Mesodermal cell (in vitro differentiated cells): ENCODE measurements at regions not wholly inside any gene's neighbourhood (a gene's known extent, or its start where the extent isn't known, plus 50 kb on each side); places are given as distances from the start of the nearest gene placed in this dataset.
"Not testable (repeated sequence)": the region's sequence is repeated elsewhere in the genome, so short reads cannot be mapped to it uniquely, and the experiment has no call there.

Source experiments
- H3K27ac ChIP-seq: 2 replicates; pipeline ENCODE4 v1.7.0; 2013; ENCODE audit warnings: mild to moderate bottlenecking, low read depth, low read length, moderate library complexity; ENCODE audit not compliant: severe bottlenecking
- H3K36me3 ChIP-seq: 2 replicates; pipeline ENCODE4 v1.7.1; 2013; ENCODE audit warnings: mild to moderate bottlenecking, low read length, moderate library complexity; ENCODE audit not compliant: control insufficient read depth, insufficient read depth
- H3K4me1 ChIP-seq: one replicate; pipeline ENCODE4 v1.7.1; 2013; ENCODE audit warnings: mild to moderate bottlenecking, low read length; ENCODE audit not compliant: insufficient read depth, control insufficient read depth, poor library complexity, severe bottlenecking
- H3K4me3 ChIP-seq: 2 replicates; pipeline ENCODE4 v1.7.0; 2013; ENCODE audit warnings: low read length, control low read depth, mild to moderate bottlenecking; ENCODE audit not compliant: insufficient read depth, poor library complexity, severe bottlenecking; ENCODE audit errors: extremely low read depth
- H3K9me3 ChIP-seq: 2 replicates; pipeline ENCODE4 v1.7.1; 2013; ENCODE audit warnings: mild to moderate bottlenecking, low read length, moderate library complexity; ENCODE audit not compliant: control insufficient read depth
- WGBS, 2 experiments: methylation state at CpG; one replicate each; pipeline ENCODE4 v1.1.5; 2013; ENCODE audit warnings: missing lambda C conversion rate in 2 of 2; ENCODE audit not compliant: insufficient coverage in 2 of 2; 5-methylcytosine and 5-hydroxymethylcytosine counted together

DNA sequence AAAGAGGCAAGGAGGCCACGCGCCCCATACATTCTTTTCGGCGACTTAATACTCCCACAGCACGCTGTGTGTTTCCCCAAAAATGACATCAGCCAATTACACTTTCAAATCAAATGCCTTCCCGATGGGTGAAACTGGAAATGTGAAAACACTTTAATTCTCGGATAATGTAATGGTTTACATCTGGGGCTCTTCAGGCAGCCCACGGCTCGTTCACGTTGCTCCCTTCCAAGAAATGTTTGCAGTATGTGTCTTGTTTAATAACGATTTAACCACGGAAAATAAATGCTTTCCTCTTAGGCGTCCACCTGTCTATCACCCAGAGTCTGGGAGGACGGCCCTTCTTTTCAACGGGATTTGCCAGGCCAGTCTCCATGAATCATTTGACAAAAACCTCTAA is 272.5 kb downstream of the SHOX start:
- H3K27ac ChIP-seq, result no peak overlapping the region
- H3K9me3 ChIP-seq, result peaks cover 4% of the 10 kb centered on the region
- H3K4me3 ChIP-seq, result no peak overlapping the region
- no peaks in the 10 kb centered on the region for H3K4me1 ChIP-seq
- WGBS, 2 experiments, result 84 to 94% methylated on average over 13 to 15 of the region's 15 CpGs
- H3K36me3 ChIP-seq, result no peaks in the 10 kb centered on the region

DNA sequence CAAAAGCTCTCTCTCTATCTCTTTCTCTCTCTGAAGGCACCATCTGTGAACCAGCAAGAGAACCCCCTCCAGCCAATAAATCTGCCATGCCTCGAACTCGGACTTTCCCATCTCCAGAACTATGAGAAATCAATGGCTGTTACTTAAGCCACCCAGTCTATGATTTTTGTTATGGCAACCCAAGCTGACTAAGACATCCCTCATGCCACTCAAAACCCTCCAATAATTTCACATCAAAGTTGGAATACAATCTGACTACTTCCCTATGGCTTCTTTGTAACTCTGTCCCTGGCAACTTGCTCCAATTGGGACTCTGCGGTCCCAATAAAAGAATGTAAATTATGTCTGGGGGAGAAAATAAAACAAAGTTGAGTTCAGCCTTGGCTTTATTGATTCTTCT is 265.7 kb downstream of the SHOX start:
- WGBS, 2 experiments, result 89 to 94% methylated on average over 2 of the region's 3 CpGs
- H3K36me3 ChIP-seq, result no peaks in the 10 kb centered on the region

DNA sequence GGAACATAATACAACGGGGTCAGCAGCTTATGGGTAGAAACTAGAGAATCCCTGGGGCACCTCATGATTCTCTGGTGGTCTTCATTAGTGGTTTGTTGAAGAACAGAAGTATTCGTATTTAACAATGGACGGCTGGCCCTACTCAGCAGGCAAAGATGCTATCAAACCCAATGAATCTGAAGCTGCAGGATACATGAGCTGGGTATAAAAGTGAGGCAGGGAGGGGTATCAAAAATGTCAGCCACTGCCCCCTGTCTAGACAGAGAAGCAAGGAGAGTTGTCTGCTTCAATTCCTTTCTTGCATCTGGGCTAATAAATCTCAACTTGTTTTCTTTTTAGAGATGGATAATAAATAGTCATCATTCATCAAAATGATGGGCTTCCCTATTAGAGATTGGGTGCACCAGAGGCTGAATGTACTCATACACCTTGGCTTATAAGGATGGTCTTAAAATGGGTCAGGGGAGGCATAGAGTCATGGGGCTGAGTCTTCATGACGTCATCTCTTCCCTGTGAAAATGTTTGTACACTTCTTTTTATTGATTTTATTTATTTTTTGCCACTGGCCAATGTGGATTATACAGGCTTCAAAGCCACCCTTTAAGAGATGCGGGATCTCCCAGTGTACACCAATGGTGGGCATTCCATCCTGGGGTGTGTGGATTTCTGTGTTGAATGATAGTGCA is 259.5 kb downstream of the SHOX start:
- Histone ChIP-seq H3K9me3 (peaks cover 17% of the 10 kb centered on the region), H3K4me3 (no peak overlapping the region), H3K36me3 (no peaks in the 10 kb centered on the region), H3K4me1 (no peaks in the 10 kb centered on the region), H3K27ac (no peak overlapping the region)
- WGBS, 2 experiments, result 91 to 95% methylated on average over 2 to 3 of the region's 5 CpGs

More for the DNA sequence above, 265.7 kb downstream of the SHOX start:
- no peak overlapping the region for H3K27ac ChIP-seq
- no peak overlapping the region for H3K4me3 ChIP-seq
- H3K4me1 ChIP-seq, result no peaks in the 10 kb centered on the region
- peaks cover 4% of the 10 kb centered on the region for H3K9me3 ChIP-seq

DNA sequence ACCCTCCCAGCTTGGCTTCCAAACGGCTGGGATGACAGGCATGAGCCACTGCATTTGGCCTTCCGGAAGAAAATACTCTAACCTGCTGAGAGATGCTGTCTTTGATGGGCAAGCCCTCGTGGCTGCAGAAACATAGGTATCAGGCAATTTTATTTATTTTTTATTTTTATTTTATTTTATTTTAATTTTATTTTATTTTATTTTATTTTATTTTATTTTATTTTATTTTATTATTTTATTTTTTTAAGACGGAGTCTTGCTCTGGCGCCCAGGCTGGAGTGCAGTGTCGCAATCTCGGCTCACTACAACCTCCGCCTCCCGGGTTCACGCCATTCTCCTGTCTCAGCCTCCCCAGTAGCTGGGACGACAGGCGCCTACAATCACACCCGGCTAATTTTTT is 257.1 kb downstream of the SHOX start:
- H3K27ac ChIP-seq, H3K4me3 ChIP-seq, H3K4me1 ChIP-seq, H3K36me3 ChIP-seq: not testable (repeated sequence)
- WGBS, 2 experiments, result 90 to 98% methylated on average over 7 to 9 of the region's 13 CpGs
- peaks cover 16% of the 10 kb centered on the region for H3K9me3 ChIP-seq

DNA sequence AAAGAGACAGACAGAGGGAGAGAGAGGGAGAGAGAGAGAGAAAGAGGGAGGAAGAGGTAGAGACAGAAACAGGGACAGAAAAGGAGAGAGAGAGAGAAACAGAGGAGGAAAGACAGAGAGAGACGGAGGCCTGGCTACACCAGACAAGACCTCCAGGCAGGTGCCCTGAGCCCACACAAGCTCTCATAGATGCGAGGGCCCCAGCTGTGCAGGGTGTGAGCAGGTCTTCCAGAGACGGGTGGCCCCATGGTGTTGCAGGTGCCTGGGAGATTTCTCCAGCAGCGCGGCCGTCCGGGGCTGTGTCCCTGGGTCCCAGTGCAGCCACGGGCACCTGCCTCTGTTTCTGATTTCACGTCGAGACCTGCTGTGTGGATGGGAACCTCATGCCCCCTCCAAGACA is 253.0 kb downstream of the SHOX start:
- Histone ChIP-seq H3K4me1 (no peaks in the 10 kb centered on the region), H3K9me3 (no peaks in the 10 kb centered on the region), H3K27ac (no peak overlapping the region), H3K4me3 (no peak overlapping the region), H3K36me3 (no peaks in the 10 kb centered on the region)
- WGBS, 2 experiments, result 79 to 89% methylated on average over 7 to 10 of the region's 10 CpGs

DNA sequence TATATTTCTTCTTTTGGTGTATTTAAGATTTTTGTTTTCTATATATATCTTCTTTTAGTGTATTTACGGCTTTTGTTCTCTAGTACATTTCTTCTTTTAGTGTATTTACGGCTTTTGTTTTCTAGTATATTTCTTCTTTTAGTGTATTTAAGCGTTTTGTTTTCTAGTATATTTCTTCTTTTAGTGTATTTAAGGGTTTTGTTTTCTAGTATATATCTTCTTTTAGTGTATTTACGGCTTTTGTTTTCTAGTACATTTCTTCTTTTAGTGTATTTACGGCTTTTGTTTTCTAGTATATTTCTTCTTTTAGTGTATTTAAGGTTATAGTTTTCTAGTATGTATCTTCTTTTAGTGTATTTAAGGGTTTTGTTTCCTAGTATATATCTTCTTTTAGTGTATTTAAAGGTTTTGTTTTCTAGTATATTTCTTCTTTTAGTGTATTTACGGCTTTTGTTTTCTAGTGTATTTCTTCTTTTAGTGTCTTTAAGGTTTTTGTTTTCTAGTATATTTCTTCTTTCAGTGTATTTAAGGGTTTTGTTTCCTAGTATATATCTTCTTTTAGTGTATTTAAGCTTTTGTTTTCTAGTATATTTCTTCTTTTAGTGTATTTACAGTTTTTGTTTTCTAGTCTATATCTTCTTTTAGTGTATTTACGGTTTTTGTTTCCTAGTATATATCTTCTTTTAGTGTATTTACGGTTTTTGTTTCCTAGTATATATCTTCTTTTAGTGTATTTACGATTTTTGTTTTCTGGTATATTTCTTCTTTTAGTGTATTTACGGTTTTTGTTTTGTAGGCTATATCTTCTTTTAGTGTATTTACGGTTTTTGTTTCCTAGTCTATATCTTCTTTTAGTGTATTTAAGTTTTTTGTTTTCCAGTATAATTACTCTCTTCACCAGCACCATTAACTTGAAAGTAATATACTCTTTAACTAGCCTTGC is 249.4 kb downstream of the SHOX start:
- H3K36me3 ChIP-seq, H3K9me3 ChIP-seq, H3K4me1 ChIP-seq, H3K4me3 ChIP-seq, H3K27ac ChIP-seq: not testable (repeated sequence)
- no CpG with 5 or more reads among the region's 11 CpGs for WGBS, 2 experiments

DNA sequence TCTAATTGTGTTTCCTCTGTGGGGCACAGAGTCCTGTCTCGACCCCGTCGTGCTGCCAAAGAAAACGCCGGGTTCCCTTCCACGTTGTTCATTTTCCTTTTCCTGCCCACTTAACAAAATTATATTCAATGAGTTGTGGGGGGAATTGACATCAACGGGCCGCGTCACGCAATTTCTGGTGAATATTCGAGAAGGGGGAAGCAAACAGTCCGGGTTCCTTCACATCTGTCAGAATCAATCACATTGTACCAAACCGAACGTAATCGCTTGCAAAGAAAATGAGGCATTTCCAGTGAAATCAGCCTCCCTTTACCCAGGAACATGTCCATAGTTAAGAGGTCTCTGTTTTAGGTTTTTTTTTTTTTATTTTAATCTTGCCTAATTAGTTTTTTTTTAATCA is 243.5 kb downstream of the SHOX start:
- Histone ChIP-seq H3K9me3 (peaks cover 5% of the 10 kb centered on the region), H3K4me3 (no peak overlapping the region), H3K27ac (no peak overlapping the region), H3K4me1 (no peaks in the 10 kb centered on the region), H3K36me3 (no peaks in the 10 kb centered on the region)
- 80 to 96% methylated on average over 1 to 5 of the region's 15 CpGs for WGBS, 2 experiments

DNA sequence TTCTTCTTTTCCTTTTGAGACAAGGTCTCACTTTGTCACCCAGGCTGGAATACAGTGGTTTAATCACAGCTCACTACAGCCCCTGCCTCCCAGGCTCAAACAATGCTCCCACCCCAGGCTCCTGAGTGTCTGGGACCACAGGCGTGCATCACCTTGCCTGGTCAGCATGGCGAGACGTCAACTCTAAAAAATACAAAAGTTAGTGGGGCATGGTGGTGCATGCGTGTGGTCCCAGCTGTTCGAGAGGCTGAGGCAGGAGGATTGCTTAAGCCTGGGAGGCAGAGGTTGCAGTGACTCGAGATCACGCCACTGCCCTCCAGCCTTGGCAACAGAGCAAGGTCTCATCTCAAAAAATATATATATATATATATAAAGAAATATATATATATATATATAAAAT is 242.4 kb downstream of the SHOX start:
- Histone ChIP-seq H3K9me3 (peaks cover 5% of the 10 kb centered on the region), H3K4me3 (no peak overlapping the region), H3K4me1 (no peaks in the 10 kb centered on the region), H3K36me3 (no peaks in the 10 kb centered on the region), H3K27ac (no peak overlapping the region)
- WGBS, 2 experiments, result 80 to 100% methylated on average over 1 to 4 of the region's 7 CpGs

DNA sequence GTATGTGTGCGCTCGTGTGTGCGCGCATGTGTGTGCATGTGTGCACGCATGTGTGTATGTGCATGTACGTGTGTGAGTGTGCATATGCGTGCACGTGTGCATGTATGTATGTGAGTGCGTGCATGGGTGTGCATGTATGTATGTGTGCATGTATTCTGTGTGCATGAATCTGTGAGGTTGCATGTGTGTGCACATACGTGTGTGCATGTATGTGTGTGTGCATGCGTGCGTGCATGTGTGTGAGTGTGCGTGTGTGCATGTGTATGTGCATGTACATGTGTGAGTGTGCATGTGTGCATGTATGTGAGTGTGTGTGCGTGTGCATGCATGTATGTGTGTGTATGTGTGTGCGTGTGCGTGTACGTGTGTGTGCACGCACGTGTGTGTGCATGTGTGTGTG is 241.5 kb downstream of the SHOX start:
- Histone ChIP-seq H3K4me1 (no peaks in the 10 kb centered on the region), H3K9me3 (no peaks in the 10 kb centered on the region), H3K4me3 (no peak overlapping the region), H3K36me3 (no peaks in the 10 kb centered on the region), H3K27ac (no peak overlapping the region)
- 89 to 93% methylated on average over 18 of the region's 19 CpGs for WGBS, 2 experiments

DNA sequence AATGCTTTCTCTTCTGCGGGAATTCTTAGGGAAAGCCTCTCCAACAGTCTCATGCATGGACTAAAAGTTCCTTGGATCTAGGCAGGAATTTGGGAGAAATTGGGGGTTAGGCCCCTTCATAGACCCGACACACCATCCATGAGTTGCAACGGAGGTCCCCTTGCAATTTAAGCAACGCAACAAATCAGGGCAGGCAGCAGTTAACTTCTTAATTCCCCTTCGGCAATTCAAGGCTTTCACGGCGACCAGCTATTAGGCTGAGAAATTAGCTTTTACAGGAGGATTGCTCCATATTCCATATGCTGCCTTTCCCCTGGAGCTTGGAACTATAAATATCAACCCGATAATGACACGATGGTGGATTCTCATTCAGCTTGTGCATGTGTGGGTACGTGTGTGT is 241.0 kb downstream of the SHOX start:
- Histone ChIP-seq H3K4me1 (no peaks in the 10 kb centered on the region), H3K4me3 (no peak overlapping the region), H3K27ac (no peak overlapping the region), H3K36me3 (no peaks in the 10 kb centered on the region), H3K9me3 (no peaks in the 10 kb centered on the region)
- 91 to 94% methylated on average over 9 to 10 of the region's 10 CpGs for WGBS, 2 experiments
